Activated CD8-positive, alpha-beta memory T cell treated with anti-CD3 and anti-CD28 coated beads, Interleukin-2, amount 50 U/mL, for 24 hours (primary cell): ENCODE measurements at regions not wholly inside any gene's neighbourhood (a gene's known extent, or its start where the extent isn't known, plus 50 kb on each side); places are given as distances from the start of the nearest gene placed in this dataset.

Source experiments
- DNase-seq: peaks from one replicate; pipeline ENCODE4 v3.0.0-alpha.2; 2020; ENCODE audit errors: extremely low read depth

GRCh38 chr20:60363698-60364097, 405.5 kb downstream of the CDH26 start:
- DNase-seq: no peak

DNA sequence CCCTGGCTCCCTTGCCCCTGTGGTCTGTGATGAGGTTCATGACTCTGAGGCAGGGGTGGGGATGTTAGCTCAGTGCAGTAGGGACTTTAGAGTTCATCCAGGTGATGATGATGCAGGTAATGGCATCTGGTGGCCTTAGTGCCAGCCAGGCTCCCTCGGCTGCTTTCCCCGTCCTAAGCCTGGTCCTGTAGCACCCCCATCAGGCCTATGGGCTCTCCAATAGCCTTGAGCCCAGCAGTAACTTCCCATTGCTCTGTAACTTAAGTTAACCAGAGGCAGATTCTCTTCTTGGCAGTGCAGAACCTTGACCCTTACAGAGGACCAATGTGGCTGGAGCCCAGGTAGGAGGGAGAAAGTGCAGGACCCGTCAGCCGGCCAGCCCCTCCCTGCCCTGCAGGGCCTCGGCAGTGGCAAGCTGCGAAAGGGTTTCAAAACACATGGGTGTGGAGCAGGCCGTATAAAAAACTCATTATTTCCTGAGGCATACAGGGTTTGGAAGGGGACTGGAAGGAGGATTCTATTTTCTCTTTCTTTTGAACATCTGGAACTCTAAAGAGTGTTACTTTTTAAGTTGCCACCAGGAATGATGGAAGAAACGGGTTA, 406.9 kb downstream of the CDH26 start:
- no peak for DNase-seq

- no peak for DNase-seq
These were observed 407.7 kb downstream of the CDH26 start for GRCh38 chr20:60365882-60366281.

DNA sequence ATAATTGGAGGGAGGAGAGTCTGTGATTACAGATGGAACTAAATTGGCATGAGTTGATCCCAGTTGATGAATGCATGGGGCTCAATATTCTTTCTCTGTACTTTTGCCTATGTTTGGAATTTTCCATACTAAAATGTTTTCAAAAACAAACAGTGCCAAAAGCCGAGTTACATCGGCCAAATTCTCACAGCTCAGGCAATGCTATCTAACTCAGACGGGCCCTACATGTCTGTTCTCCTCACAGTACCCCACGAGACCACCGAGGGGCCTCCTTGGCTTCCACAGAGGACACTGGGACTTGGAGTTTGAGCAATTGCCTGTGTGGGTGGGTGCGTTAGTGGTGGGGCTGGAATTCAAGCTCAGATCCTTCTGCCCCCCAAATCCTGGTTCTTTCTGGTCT, 413.2 kb downstream of the CDH26 start:
- DNase-seq: no peak

DNA sequence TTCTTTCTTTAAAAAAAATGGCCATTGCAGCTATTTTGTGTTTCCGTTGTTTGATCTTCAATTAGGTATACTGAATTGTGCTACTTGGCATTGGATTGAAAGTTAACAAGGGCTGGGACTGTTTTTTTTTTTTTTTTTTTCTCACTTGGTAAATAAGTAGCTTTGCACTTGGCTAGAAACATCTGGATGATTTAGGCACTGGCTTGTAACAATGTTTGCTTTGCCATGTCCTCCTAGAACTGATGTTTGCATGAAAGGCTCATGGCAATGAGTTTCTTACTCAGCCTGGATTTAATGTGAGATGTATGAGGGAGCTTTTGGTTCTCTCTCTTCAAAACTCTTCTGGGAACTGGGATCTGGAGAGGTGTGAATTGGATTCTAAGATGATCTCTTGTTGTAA, 414.1 kb downstream of the CDH26 start:
- DNase-seq: no peak

- no peak for DNase-seq
These were observed 414.6 kb downstream of the CDH26 start for GRCh38 chr20:60372822-60373221.

- no peak for DNase-seq
These were observed 420.4 kb downstream of the CDH26 start for GRCh38 chr20:60378620-60379019.

GRCh38 chr20:60381643-60382400, 423.6 kb downstream of the CDH26 start:
- no peak for DNase-seq

- no peak for DNase-seq
These were observed 431.2 kb downstream of the CDH26 start for GRCh38 chr20:60389441-60389840.

DNA sequence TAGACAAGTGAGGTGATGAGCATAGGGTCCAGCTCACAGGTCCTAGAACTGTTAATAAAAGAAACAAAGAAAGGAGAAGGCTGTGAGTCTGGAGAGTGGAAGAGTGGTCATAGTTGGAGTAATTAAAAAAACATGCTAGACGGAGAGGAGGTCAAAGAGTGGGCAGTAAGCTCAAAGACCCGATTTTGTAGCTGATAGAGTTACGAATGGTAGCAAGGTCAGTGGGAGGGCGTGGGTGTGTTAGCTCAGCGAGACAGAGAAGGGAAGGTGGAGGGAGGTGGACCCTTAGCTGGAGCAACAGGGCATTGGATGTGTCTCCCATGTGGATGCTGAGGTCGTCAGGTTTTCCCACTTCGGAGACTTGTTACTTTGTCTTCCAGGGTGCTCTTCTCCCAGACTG, 431.7 kb downstream of the CDH26 start:
- no peak for DNase-seq

- DNase-seq: no peak
These were observed 437.8 kb downstream of the CDH26 start for GRCh38 chr20:60395991-60396390.

DNA sequence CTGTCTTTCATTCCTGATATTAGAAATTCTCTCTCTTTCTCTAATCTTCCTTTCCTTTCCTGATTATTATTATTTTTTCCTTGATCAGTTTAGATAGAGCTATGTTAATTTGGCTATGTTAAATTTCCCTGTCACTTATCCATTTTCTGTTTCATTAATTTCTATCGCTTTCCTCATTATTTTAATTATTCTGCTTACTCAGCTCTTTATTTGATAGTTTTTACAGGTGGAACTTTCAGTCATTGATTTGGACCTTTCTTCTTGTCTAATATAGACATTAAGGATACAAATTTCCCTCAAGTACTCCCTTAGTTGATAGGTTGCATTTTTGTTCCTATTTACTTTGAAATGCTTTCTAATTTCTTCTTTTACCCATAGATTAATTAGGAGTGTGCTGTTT, 442.3 kb downstream of the CDH26 start:
- DNase-seq: no peak

DNA sequence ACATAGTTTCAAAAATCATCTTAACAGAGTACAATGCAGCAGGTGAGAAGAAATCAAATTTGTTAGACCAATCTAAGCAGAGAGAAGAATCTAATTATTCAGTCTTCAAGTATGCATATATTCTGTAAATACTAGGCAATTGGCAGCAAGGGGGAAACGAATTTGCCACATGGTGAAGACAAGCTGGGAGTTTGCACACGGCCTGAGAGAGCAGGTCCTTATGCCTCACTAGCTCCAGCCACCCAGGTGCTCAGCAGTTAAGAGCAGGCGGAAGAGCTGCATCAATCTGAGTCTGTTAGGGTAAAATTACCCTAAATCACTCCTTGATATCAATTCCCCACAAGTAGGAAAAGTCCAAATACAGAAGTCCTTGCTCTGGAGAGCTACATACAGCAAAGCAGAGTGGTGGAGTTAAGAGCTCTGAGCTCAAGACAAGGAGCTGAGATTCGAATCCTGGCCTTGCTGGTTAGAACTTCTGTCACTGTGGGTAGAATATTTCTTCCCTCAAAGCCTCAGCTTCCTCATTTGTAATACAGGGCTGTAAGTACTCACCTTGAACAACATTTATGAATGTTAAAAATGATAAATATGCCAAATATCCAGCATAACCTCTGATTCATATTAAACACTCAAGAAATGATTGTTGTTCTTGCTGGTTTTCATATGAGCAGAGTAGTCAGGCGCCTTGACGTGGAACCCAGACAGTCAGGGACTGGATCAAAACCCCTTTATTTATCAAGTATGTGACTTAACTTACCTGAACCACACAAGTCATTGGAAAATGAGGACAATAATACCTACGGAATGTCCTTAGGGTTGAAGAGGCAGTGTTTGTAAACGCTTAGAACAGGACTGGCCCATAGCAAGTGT, 444.2 kb downstream of the CDH26 start:
- no peak for DNase-seq

DNA sequence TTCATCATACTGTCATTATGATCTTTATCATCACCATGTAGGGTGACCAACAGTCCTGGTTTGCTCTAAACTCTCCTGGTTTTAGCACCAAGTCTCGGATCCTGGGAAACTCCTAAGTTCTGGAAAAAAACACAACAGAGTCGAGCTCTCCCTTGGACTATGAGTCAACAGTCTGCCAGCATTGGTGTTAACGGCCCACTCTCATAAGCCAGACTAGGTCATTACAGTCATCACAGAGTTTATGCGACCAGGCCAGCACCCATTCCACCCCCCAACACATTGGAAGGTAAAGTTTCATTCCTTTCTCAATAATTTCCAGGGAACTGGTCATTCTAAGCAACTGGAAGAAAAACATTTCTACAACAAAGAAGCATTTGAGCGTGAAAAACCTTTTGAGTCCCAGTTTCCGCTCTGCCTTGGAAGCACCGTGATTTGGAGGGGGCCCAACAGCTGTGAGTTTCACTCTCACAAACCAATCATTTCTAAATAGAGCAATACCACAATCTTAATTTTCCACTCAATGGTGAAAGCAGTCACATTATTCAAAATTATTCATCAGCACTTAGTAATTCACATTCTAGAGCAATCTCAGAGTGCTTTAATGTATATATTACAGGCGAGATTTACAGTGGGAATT, 445.0 kb downstream of the CDH26 start:
- no peak for DNase-seq

DNA sequence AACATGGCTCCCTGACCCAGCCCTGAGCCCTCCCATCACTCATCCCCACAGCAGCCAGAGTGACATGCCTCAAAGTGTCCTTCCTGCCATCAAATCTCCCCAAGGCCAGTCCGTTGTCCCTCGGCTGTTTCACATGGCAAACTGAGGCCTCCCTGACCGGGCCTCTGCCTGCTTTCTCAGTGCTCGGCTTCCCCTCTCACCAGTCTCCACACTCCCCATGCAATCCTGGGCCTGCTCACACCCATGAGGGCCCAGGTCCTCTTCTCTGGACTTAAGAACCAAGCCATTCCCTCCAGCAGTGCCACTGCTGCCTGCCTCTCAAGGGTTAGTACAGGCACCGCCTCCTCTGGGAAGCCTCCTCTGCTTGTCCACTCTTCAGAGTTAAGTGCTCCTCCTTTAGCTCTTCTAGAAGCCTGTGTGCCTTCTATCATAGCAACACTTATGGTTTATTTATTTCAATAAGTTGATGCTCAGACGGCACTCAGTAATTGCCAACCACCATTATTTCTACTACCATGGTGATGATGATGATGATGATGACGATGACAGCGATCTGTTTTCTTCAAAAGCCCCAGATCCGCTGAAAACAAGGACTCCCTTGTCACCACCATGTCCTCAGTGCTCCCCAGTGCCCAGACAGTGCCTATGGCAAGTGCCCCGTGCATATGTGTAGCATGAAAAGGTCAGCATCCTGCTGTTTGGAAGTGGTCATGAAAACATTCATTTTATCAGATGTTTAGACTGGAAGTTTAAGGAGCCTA, 449.0 kb downstream of the CDH26 start:
- DNase-seq: no peak

DNA sequence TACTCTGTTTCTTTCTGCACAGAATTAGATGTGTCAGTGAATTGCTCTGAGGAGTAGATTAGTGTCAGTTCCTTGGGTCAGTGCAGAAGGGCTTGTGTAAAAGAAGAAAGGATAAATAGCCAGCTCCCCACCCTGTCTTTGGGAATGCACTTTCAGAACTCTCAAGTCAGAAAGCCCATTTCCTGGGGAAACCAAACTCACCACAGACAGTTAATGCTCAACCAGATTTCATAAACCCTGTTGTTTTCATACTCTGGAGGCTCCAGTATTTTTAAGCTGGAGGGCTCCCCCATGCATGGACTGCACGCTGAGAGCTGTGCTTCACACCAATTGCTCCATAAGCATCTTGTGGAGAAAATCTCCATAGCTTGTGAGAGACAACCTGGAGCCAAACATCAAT, 449.7 kb downstream of the CDH26 start:
- no peak for DNase-seq

- DNase-seq: no peak
These were observed 450.2 kb downstream of the CDH26 start for GRCh38 chr20:60408435-60408834.

DNA sequence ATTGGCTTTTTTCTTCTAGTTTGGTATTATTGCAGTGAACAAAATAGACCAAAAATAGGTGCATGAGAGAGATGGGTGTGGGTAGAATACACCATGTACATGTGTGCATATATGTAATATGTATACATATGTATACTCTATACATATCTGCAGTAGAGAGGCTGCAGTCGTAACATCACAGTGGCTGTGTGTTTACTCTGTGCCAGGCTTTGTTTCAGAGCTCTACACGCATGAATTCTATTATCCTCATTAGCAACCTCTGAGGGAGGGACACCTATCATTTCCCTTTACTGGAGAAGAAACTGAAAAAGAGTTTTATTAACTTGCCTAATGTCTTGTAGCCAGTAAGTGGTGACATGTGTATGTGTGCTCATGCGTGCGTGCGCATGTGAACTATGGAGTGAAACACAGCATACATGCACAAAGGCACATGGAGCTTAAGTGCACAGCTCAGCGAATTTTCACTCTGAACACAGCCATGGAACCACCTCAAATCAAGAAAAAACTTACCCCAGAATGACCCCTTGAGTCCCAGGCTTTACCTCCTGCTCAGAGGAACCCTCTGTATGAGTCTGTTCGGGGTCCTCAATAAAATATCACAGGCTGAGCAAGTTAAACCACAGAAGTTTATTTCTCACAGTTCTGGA, 452.5 kb downstream of the CDH26 start:
- no peak for DNase-seq

- DNase-seq: no peak
These were observed 453.6 kb downstream of the CDH26 start for GRCh38 chr20:60411813-60412212.

GRCh38 chr20:60420676-60421229, 462.5 kb downstream of the CDH26 start:
- DNase-seq: no peak

DNA sequence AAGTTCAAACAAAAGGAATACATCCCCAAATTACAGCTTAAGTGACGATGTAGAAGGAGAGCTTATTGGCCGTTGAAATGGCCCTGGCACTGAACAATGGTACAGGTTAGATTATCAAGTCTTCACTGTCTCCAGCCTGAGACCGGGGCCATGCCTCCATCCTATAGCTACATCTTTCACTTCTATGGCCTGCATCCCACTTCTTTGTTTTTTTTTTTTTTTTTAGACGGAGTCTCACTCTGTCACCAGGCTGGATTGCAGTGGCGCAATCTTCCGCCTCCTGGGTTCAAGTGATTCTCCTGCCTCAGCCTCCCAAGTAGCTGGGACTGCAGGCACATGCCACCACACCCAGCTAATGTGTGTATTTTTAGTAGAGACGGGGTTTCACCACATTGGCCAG, 464.6 kb downstream of the CDH26 start:
- DNase-seq: no peak
